ENCODE measurements at regions not wholly inside any gene's neighbourhood (a gene's known extent, or its start where the extent isn't known, plus 50 kb on each side); places are given as distances from the start of the nearest gene placed in this dataset.

DNA sequence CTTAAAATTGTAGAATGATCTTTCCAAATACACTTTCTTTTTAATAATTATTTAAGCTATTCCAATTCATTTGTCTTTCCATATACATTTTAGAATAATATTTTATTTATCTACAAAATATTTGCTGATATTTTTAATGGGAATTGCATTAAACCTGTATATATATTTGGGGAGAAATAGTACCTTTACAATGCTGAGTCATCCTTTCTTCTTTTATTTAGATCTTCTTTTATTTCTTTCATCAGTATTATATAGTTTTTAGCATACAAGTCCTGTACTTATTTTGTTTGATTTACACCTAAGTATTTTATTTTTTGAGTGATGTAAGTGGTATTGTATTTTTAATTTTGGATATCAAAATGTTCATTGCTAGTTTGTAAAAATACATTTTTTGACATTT lies 639.5 kb upstream of the GOT2 start (continued):
- TF ChIP-seq POLR2AphosphoS5 (IDR thresholded peaks at IDR 0.05; ENCODE audit: low read depth) (no peak), STAT1 (IDR thresholded peaks at IDR 0.05; ENCODE audit: unreplicated experiment) (no peak), ZNF331 (CRISPR knock-in tag; IDR thresholded peaks at IDR 0.05; ENCODE audit: low read depth) (no peak), CREB1 (CRISPR knock-in tag; IDR thresholded peaks at IDR 0.05; ENCODE audit: low read depth) (no peak), JUNB (IDR thresholded peaks at IDR 0.05; ENCODE audit: unreplicated experiment) (no peak)
- TF ChIP-seq, protein P1, sequence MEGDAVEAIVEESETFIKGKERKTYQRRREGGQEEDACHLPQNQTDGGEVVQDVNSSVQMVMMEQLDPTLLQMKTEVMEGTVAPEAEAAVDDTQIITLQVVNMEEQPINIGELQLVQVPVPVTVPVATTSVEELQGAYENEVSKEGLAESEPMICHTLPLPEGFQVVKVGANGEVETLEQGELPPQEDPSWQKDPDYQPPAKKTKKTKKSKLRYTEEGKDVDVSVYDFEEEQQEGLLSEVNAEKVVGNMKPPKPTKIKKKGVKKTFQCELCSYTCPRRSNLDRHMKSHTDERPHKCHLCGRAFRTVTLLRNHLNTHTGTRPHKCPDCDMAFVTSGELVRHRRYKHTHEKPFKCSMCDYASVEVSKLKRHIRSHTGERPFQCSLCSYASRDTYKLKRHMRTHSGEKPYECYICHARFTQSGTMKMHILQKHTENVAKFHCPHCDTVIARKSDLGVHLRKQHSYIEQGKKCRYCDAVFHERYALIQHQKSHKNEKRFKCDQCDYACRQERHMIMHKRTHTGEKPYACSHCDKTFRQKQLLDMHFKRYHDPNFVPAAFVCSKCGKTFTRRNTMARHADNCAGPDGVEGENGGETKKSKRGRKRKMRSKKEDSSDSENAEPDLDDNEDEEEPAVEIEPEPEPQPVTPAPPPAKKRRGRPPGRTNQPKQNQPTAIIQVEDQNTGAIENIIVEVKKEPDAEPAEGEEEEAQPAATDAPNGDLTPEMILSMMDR (conservative IDR thresholded peaks at IDR 0.05; ENCODE audit: low read depth in 2 of 2): no peak

DNA sequence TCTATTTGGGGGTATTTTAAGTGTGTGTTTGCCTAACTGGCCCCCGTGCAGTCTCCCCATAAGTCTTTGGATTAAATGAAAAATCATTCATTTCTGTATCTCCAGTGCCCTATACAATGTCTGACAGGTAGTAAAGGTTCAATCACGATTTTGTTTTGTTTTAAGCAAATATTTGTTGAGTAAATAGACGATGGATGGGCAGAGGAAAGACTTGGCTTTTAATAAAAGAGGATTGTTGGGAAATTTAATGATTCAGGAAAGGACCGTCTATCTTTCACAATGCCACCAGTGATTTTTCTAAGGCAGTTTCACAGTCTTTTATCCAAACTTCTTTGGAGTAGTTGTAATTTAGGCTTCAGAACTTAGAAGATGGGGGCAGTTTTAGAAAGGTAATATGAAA lies 636.6 kb upstream of the GOT2 start:
- Histone ChIP-seq H3K79me2 (replicated peaks; ENCODE audit: insufficient read depth) (no peaks in the 10 kb centered on the region), H2AFZ (no peak overlapping the region), H3K27ac (ENCODE audit: low read depth) (no peak overlapping the region), H3K4me1 (ENCODE audit: insufficient read depth) (no peaks in the 10 kb centered on the region; the same call in 1 of the 2 replicates), H3K27me3 (ENCODE audit: insufficient read depth) (no peaks in the 10 kb centered on the region), H3K9me2 (ENCODE audit: insufficient read depth) (peaks cover 7% of the 10 kb centered on the region; the same call in 1 of the 2 replicates), H4K20me1 (replicated peaks; ENCODE audit: insufficient read depth) (no peaks in the 10 kb centered on the region), H3K4me2 (no peak overlapping the region), H3K36me3 (ENCODE audit: insufficient read depth) (no peaks in the 10 kb centered on the region), H3K4me3 (no peak overlapping the region), H3F3A (replicated peaks; ENCODE audit: low read depth) (no peaks in the 10 kb centered on the region)
- Mint-ChIP-seq H3K9me3 (no peaks in the 10 kb centered on the region; the same call in 2 of the 3 replicates), H3K36me3 (ENCODE audit: low read depth) (no peaks in the 10 kb centered on the region), H3K4me1 (peaks cover 20% of the 10 kb centered on the region), H3K27me3 (ENCODE audit: insufficient read depth, low read depth, poor library complexity) (peaks cover 5% of the 10 kb centered on the region), H3K27ac (no peak overlapping the region), H3K4me3 (no peak overlapping the region)
- no peak for DNase-seq (ENCODE audit: low spot score)
- ATAC-seq: no peak
- TF ChIP-seq, protein P2, sequence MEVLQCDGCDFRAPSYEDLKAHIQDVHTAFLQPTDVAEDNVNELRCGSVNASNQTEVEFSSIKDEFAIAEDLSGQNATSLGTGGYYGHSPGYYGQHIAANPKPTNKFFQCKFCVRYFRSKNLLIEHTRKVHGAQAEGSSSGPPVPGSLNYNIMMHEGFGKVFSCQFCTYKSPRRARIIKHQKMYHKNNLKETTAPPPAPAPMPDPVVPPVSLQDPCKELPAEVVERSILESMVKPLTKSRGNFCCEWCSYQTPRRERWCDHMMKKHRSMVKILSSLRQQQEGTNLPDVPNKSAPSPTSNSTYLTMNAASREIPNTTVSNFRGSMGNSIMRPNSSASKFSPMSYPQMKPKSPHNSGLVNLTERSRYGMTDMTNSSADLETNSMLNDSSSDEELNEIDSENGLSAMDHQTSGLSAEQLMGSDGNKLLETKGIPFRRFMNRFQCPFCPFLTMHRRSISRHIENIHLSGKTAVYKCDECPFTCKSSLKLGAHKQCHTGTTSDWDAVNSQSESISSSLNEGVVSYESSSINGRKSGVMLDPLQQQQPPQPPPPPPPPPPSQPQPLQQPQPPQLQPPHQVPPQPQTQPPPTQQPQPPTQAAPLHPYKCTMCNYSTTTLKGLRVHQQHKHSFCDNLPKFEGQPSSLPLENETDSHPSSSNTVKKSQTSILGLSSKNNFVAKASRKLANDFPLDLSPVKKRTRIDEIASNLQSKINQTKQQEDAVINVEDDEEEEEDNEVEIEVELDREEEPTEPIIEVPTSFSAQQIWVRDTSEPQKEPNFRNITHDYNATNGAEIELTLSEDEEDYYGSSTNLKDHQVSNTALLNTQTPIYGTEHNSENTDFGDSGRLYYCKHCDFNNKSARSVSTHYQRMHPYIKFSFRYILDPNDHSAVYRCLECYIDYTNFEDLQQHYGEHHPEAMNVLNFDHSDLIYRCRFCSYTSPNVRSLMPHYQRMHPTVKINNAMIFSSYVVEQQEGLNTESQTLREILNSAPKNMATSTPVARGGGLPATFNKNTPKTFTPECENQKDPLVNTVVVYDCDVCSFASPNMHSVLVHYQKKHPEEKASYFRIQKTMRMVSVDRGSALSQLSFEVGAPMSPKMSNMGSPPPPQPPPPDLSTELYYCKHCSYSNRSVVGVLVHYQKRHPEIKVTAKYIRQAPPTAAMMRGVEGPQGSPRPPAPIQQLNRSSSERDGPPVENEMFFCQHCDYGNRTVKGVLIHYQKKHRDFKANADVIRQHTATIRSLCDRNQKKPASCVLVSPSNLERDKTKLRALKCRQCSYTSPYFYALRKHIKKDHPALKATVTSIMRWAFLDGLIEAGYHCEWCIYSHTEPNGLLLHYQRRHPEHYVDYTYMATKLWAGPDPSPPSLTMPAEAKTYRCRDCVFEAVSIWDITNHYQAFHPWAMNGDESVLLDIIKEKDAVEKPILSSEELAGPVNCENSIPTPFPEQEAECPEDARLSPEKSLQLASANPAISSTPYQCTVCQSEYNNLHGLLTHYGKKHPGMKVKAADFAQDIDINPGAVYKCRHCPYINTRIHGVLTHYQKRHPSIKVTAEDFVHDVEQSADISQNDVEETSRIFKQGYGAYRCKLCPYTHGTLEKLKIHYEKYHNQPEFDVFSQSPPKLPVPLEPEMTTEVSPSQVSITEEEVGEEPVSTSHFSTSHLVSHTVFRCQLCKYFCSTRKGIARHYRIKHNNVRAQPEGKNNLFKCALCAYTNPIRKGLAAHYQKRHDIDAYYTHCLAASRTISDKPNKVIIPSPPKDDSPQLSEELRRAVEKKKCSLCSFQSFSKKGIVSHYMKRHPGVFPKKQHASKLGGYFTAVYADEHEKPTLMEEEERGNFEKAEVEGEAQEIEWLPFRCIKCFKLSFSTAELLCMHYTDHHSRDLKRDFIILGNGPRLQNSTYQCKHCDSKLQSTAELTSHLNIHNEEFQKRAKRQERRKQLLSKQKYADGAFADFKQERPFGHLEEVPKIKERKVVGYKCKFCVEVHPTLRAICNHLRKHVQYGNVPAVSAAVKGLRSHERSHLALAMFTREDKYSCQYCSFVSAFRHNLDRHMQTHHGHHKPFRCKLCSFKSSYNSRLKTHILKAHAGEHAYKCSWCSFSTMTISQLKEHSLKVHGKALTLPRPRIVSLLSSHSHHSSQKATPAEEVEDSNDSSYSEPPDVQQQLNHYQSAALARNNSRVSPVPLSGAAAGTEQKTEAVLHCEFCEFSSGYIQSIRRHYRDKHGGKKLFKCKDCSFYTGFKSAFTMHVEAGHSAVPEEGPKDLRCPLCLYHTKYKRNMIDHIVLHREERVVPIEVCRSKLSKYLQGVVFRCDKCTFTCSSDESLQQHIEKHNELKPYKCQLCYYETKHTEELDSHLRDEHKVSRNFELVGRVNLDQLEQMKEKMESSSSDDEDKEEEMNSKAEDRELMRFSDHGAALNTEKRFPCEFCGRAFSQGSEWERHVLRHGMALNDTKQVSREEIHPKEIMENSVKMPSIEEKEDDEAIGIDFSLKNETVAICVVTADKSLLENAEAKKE (CRISPR knock-in tag; IDR thresholded peaks at IDR 0.05): no peak
- TF ChIP-seq EZH2phosphoT487 (IDR thresholded peaks at IDR 0.05; ENCODE audit: unreplicated experiment) (no peak), STAT1 (IDR thresholded peaks at IDR 0.05; ENCODE audit: unreplicated experiment) (no peak), JUNB (IDR thresholded peaks at IDR 0.05; ENCODE audit: unreplicated experiment) (no peak), CREB1 (CRISPR knock-in tag; IDR thresholded peaks at IDR 0.05; ENCODE audit: low read depth) (no peak), NANOG (IDR thresholded peaks at IDR 0.05; ENCODE audit: borderline replicate concordance) (no peak), ZNF114 (CRISPR knock-in tag; IDR thresholded peaks at IDR 0.05) (no peak)
- TF ChIP-seq, protein P3, sequence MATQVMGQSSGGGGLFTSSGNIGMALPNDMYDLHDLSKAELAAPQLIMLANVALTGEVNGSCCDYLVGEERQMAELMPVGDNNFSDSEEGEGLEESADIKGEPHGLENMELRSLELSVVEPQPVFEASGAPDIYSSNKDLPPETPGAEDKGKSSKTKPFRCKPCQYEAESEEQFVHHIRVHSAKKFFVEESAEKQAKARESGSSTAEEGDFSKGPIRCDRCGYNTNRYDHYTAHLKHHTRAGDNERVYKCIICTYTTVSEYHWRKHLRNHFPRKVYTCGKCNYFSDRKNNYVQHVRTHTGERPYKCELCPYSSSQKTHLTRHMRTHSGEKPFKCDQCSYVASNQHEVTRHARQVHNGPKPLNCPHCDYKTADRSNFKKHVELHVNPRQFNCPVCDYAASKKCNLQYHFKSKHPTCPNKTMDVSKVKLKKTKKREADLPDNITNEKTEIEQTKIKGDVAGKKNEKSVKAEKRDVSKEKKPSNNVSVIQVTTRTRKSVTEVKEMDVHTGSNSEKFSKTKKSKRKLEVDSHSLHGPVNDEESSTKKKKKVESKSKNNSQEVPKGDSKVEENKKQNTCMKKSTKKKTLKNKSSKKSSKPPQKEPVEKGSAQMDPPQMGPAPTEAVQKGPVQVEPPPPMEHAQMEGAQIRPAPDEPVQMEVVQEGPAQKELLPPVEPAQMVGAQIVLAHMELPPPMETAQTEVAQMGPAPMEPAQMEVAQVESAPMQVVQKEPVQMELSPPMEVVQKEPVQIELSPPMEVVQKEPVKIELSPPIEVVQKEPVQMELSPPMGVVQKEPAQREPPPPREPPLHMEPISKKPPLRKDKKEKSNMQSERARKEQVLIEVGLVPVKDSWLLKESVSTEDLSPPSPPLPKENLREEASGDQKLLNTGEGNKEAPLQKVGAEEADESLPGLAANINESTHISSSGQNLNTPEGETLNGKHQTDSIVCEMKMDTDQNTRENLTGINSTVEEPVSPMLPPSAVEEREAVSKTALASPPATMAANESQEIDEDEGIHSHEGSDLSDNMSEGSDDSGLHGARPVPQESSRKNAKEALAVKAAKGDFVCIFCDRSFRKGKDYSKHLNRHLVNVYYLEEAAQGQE (IDR thresholded peaks at IDR 0.05; ENCODE audit: unreplicated experiment): no peak
- TF ChIP-seq, protein P4, sequence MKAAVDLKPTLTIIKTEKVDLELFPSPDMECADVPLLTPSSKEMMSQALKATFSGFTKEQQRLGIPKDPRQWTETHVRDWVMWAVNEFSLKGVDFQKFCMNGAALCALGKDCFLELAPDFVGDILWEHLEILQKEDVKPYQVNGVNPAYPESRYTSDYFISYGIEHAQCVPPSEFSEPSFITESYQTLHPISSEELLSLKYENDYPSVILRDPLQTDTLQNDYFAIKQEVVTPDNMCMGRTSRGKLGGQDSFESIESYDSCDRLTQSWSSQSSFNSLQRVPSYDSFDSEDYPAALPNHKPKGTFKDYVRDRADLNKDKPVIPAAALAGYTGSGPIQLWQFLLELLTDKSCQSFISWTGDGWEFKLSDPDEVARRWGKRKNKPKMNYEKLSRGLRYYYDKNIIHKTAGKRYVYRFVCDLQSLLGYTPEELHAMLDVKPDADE (IDR thresholded peaks at IDR 0.05): no peak
